NCI-H69 (cell line): ENCODE measurements at regions not wholly inside any gene's neighbourhood (a gene's known extent, or its start where the extent isn't known, plus 50 kb on each side); places are given as distances from the start of the nearest gene placed in this dataset.
A peak's percentile ranks its signal among the peaks of the same experiment; 100 is the strongest.

Source experiments
- DNase-seq: peaks from one replicate; lab custom pipeline; 2025; lab: John Stamatoyannopoulos, UW

DNA sequence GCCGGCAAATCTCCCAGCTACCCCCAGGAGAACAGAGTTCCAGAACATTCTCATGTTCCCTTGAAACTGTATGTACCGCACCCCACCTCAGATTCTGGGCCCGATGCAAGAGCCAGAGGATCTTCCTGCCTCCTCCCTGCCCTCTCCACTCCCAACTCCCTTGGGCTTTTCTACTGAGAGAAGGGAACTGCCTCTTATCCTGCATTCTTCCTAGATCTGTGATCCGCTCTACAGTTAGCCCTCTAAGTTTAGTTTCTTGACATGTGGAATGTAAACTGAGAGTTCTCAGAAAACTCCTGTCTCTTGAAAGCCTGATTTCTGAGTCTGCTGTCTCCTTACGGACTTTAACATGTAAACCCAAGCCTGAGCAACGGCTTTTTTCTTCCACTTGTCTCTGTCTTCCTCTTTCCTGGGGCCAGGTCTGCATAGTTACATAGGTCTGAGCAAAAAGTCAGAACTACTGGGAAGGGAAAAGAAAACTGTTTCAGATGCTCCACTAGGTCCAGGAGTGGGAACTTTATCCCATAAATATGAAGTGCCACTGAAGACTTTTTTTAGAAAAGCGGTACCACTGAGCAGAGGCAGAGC lies 86.5 kb upstream of the TNFAIP3 start:
- no peak for DNase-seq

GRCh38 chr6:137781639-137782038 lies 85.4 kb upstream of the TNFAIP3 start:
- DNase-seq: no peak

- no peak for DNase-seq
Observed at GRCh38 chr6:137782166-137783039, 84.7 kb upstream of the TNFAIP3 start.

DNA sequence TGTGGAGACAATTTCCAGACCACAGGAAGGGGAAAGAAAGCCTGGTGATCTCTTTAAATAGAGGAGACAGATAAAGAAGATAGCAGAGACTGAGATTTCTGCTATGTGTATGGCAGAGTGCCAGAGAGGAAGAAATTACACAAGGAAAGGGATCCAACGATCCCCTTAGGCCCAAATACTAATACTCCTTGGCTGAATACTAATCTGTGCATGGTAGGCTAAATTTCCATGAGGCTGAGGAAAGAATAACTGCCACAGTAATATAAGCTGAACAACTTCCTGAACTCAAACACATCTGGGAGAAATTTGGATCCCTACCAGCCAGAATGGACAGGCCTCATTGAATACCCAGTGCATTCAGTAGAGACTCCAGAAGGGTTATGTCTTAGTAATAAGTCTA lies 83.3 kb upstream of the TNFAIP3 start:
- DNase-seq: no peak

DNA sequence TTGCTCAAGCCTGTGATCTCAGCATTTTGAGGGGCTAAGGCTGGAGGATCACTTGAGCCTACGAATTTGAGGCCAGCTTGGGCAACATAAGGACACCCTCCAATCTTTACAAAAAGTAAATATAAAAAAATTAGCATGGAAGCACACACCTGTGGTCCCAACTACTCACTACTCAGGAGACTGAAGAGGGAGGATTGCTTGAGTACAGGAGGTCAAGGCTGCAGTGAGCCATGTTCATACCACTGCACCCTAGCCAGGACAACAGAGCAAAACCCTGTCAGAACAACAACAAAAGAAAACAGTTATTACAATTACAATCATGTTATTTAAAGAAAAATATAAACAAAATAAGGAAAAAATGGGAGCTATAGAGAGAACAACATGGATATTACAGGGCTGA lies 82.5 kb upstream of the TNFAIP3 start:
- DNase-seq: no peak

DNA sequence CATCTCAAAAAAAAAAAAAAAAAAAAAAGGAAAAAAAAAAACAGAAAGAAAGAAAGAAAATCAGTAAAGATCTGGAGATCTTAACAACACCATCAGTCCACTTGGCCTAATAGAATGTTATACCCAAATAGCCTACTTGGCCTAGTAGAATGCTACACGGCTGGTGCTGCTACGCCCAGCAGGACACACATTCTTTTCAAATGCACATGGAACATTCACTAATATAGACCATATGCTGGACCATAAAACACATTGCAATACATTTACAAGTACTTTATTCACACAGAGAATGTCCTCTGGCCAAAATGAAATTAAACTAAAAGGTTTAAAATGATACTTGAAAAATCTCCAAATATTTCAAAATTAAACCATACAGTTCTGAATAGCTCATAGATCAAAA lies 80.0 kb upstream of the TNFAIP3 start:
- DNase-seq: no peak

- no peak for DNase-seq
Observed at GRCh38 chr6:137788248-137788647, 78.8 kb upstream of the TNFAIP3 start.

DNA sequence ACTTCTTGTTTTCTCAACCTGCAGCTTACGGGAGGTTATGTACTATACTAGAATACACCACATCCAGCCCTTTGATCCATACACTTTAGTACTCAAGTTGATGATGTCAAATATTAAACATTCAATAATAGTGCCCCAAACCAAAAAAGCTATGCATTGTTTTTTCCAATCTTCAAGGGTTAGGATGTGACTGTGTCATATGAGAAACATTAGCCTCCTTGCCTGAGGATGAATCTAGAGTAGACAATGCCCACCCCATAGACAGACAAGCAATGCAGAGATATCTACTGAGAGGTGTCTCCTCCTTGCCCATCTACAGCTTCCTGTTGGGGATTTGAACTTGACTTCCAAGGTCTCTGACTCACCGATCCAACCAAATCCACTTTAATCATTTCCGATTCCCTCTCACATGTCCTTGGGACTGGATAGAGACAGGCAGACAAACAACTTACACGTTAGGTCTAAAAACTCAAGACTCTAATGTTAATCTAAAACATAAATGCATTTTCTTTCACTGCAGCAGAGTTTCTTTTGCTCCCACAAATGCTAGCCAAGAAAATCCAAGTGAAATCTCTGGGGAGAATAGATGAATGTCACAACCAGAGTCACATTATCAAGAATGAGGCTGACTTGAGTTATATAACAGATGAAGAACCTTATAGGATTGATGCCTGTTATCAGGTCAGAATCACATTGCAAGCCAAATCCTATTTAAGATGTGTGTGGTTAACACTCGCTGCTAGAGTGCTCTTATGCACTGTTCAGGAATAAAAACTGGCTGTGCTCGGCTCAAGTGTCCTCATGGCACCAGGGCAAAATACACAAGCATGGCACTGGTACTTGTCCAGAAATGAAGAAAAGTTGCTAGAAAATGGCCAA lies 75.5 kb upstream of the TNFAIP3 start:
- no peak for DNase-seq

GRCh38 chr6:137792160-137793033 lies 74.7 kb upstream of the TNFAIP3 start:
- DNase-seq: no peak

GRCh38 chr6:137793805-137794515 lies 73.1 kb upstream of the TNFAIP3 start:
- no peak for DNase-seq

DNA sequence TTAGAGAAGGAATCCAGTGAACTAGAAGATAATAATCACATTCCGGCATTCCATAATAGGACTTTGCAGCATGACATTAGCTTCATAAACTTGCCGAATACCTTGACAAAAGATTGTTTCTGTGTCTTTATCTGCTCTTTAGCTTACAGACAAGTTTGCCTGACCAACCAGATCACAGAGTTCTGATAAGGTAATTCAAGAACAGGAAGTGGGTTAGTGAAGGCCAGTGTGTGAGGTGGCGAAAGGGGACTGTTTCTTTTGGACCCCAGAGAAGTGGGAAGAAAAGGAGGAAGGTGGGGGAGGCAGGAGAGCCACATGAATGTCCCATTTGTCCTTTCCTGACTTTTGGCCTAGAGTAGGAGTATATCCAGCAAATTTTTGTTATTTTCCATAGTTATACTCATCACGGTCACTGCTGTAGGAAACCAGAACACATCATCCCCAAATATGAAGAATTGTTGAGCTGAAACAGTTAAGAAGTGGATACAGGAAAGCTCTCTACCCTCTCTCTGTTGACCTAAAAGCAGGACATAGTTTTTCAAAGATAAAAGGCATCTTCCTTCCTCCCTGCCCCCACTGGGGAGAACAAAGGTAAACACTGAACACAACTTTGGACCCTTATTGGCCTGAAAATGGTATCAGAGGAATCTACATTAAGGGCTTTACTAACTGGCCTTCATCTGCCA lies 72.4 kb upstream of the TNFAIP3 start:
- no peak for DNase-seq

DNA sequence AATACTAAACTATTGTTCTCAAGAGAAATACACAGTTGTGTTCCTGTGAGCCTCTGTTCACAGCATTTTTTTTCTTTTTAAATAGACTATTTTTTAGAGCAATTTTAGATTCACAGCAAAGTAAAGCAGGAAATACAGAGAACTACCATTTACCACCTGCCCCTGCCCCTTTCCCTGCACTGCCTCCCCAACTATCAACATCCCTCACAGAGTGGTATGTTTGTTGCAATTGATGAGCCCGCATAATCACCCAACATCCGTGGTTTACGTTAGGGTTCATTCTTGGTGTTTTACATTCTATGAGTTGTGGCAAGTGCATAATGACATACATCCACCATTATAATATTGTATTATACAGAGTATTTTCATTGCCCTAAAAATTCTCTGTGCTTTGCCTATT lies 71.6 kb upstream of the TNFAIP3 start:
- DNase-seq: no peak

DNA sequence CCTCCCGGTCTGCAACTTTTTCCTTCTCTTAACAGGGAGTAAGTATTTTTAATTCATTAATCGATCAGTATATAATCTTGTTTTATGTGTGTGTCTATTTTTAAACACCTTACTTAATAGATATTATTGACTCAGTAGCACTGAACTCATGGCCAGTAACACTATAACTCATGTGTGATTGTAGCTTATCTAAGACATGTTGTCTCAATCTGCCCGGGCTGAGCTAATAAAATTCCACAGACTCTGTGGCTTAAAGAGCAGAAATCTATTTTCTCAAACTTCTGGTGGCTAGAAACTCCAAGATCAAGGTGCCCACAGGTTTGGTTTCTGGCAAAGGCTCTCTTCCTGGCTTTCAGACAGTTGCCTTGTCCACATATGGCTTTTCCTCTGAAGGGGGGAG lies 68.8 kb upstream of the TNFAIP3 start:
- no peak for DNase-seq

GRCh38 chr6:137798846-137799245 lies 68.2 kb upstream of the TNFAIP3 start:
- DNase-seq: no peak

DNA sequence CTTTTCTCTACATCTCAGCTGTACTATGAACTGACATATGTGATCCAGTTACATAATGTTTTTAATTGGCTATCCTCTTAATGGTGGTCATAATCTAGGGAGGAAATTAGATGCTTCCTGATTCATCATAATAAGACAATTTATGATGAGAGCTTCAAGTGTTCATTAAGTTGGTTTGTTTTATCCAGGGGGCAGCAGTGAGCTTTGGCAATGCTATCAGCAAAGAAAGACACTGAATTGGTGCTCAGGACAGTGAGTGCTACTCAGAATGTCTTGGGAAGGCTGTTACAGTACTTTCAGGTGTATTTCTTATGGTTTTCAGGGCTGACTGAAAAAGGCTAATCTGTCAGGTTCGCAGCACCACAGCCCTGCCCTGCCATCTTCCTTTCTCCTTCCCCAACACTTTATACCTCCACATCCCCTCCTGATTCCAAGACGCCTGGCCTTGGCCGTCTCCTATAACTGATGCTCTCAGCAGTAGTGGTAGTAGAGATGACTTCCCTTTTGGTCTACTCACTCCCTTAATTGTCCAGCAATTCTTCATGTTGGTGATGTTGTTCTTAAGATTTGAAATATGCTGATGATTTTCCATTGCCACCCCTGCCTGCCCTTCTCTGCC lies 67.0 kb upstream of the TNFAIP3 start:
- peak; percentile 72 for DNase-seq

DNA sequence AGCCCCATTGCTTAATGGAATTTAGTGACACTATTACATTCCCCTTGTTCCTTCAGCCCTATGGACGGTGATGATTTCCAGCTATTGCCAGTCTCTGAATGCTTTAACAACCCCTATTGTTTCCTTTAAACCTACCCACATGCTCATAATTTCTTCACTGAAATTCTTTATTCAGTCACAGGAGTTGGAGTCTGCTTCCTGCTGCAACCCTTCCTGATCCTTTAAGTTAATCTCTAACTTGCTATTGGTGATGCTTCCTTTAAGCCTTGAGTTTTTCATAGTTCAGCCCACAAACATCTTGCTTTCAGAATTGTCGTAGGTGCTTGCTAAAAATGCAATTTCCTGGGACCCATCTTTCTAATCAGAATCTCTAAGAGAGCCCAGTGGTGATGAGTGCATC lies 66.3 kb upstream of the TNFAIP3 start:
- DNase-seq: no peak

DNA sequence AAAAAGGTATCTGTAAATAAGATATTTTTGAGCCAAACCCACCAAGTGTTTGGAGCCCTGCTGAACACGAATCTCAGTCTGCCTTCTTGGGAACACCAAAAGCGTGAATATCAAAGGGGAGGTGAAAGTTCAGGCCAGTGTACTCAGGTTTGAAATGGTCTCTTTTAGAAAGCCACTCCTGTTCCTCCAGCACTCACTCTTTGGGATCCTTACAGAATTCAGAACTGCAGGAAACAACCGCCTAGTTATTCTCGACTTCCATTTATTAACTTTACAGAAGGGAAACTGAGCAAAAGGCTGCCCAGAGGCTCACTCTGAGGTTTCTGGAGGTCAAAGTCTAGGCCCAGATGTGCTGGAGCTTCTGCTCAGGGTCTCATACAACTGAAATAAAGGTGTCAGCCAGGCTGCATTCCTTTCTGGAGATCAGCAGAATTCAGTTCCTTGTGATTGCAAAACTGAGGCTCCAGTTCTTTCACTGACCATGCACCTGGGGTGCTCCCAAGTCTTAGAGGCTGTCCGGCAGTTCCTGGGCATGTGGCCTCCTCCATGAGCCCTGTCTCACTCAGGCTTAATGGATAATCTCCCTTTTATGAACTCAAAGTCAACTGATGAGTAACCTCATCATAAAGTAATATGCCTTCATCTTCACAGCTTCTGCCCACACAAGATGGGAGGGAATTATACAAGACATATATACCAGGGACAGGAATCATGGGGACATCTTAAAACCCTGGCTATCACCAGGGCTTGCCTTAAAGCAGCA lies 65.5 kb upstream of the TNFAIP3 start:
- no peak for DNase-seq

GRCh38 chr6:137802408-137803182 lies 64.5 kb upstream of the TNFAIP3 start:
- no peak for DNase-seq

DNA sequence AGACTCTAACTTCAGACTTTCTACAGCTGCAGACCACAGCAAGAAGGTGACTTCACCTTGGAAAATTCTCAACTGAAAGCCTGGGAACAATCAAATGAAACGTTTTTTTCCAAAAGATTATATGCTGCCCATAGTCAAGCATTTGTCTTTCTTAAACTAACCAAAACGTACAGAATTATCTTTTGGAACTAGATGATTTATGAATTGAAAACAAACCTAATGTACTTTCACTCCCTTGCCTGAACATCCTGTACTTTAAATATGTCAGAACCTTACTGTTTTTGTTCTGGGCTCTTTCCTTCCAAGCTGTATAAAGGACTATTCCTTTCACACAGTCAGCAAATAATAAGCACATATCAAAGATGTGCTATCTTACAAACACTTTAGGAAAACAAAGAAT lies 62.4 kb upstream of the TNFAIP3 start:
- DNase-seq: no peak
